CD4-positive, alpha-beta T cell (primary cell): ENCODE measurements at regions not wholly inside any gene's neighbourhood (a gene's known extent, or its start where the extent isn't known, plus 50 kb on each side); places are given as distances from the start of the nearest gene placed in this dataset.

Source experiments
- ATAC-seq: fragments of 200-7000 bp; cut with Tn5 transposase; one replicate; pipeline ENCODE4 v1.10.0; 2022; ENCODE audit warnings: mild to moderate bottlenecking; ENCODE audit not compliant: poor library complexity
- CTCF ChIA-PET: fragments of 350-600 bp; sonication (Branson Sonifier 250); formaldehyde crosslinking; loops from one replicate; lab custom pipeline; 2021; ENCODE audit warnings: antibody characterized with exemption, inconsistent platforms; lab: Charles Lee
- POLR2A ChIA-PET: fragments of 350-600 bp; sonication (Branson Sonifier 250); formaldehyde crosslinking; loops from one replicate; lab custom pipeline; 2021; ENCODE audit warnings: antibody characterized with exemption, inconsistent platforms; lab: Charles Lee
- DNase-seq, 14 experiments: peaks; one replicate each; pipeline ENCODE4 v3.0.0-alpha.2; 2013 to 2020; ENCODE audit warnings: mixed read lengths in 2 of 14
- H3K27ac ChIP-seq, 2 donors: one replicate each; pipeline versions ENCODE4 v1.5.1 to v1.7.0; 2013; ENCODE audit warnings: low read length in 2 of 2, low read depth in 1 of 2, mild to moderate bottlenecking in 1 of 2
- H3K27me3 ChIP-seq, 2 experiments: 1 replicate in 1 of 2; 2 replicates in 1 of 2; pipeline versions ENCODE4 v1.6.1 to v1.7.0; 2013; ENCODE audit warnings: low read length in 2 of 2, control low read depth in 1 of 2, mild to moderate bottlenecking in 1 of 2, moderate library complexity in 1 of 2; ENCODE audit not compliant: insufficient read depth in 2 of 2, control insufficient read depth in 1 of 2
- H3K36me3 ChIP-seq: one replicate; pipeline ENCODE4 v1.6.1; 2013; ENCODE audit warnings: low read length, control low read depth; ENCODE audit not compliant: insufficient read depth
- H3K4me1 ChIP-seq: one replicate; pipeline ENCODE4 v1.6.1; 2013; ENCODE audit warnings: low read length, control low read depth; ENCODE audit not compliant: insufficient read depth
- H3K4me3 ChIP-seq: one replicate; pipeline ENCODE4 v1.5.1; 2013; ENCODE audit warnings: mild to moderate bottlenecking, low read length, moderate library complexity
- H3K9me3 ChIP-seq, 2 experiments: 1 replicate in 1 of 2; 2 replicates in 1 of 2; pipeline versions ENCODE4 v1.6.1 to v1.7.0; 2013; ENCODE audit warnings: low read length in 2 of 2, mild to moderate bottlenecking in 2 of 2, control low read depth in 1 of 2, moderate library complexity in 1 of 2; ENCODE audit not compliant: control insufficient read depth in 1 of 2, insufficient read depth in 1 of 2
- H3K27ac Mint-ChIP-seq: one replicate; pipeline ENCODE4 v1.8.0; 2020; ENCODE audit warnings: mixed read lengths
- H3K27me3 Mint-ChIP-seq: one replicate; pipeline ENCODE4 v1.8.0; 2021; ENCODE audit warnings: mixed read lengths
- H3K36me3 Mint-ChIP-seq: one replicate; pipeline ENCODE4 v1.8.0; 2021; ENCODE audit warnings: low read depth, mixed read lengths
- H3K4me1 Mint-ChIP-seq: one replicate; pipeline ENCODE4 v1.8.0; 2021; ENCODE audit warnings: low read depth, mixed read lengths
- H3K4me3 Mint-ChIP-seq: one replicate; pipeline ENCODE4 v1.8.0; 2020; ENCODE audit warnings: mild to moderate bottlenecking, mixed read lengths
- H3K9me3 Mint-ChIP-seq: one replicate; pipeline ENCODE4 v1.8.0; 2020; ENCODE audit warnings: mixed read lengths
- CTCF ChIP-seq: fragments of 200-600 bp; IDR thresholded peaks from one replicate; pipeline ENCODE4 v1.8.0; 2022; ENCODE audit warnings: antibody characterized with exemption, mild to moderate bottlenecking
- intact Hi-C, 2 experiments: fragments of 100-400 bp; cut with DNase I in 1 of 2; cut with micrococcal nuclease in 1 of 2; formaldehyde crosslinking; loops; one replicate each; pipeline versions ENCODE4 v1.15.1 to v1.9.0; 2023 to 2025; cut with DNase I, micrococcal nuclease

- Histone ChIP-seq H3K4me3 (no peak overlapping the region), H3K36me3 (no peaks in the 10 kb centered on the region), H3K9me3 (no peaks in the 10 kb centered on the region), H3K27me3 (peaks cover 0 to 19% of the 10 kb centered on the region in 2 experiments), H3K4me1 (peaks cover 3% of the 10 kb centered on the region), H3K27ac (no peak overlapping the region)
- ChIA-PET CTCF (no interaction called here), POLR2A (no interaction called here)
- H3K36me3 Mint-ChIP-seq = no peaks in the 10 kb centered on the region
- H3K4me1 Mint-ChIP-seq = peaks cover 5% of the 10 kb centered on the region
- no peaks in the 10 kb centered on the region for H3K9me3 Mint-ChIP-seq
- ATAC-seq (no peak), DNase-seq (no peak)
- no peak overlapping the region for H3K27ac Mint-ChIP-seq
- no peak overlapping the region for H3K4me3 Mint-ChIP-seq
- H3K27me3 Mint-ChIP-seq = peaks cover 46% of the 10 kb centered on the region
- TF ChIP-seq CTCF = no peak
- intact Hi-C loops = no loop called here
These were observed 1034.4 kb upstream of the NR2F2 start for GRCh38 chr15:95295896-95296625.

- H3K36me3 ChIP-seq = no peaks in the 10 kb centered on the region
- peaks cover 0 to 19% of the 10 kb centered on the region in 2 experiments for H3K27me3 ChIP-seq
- Mint-ChIP-seq H3K4me1 (peaks cover 5% of the 10 kb centered on the region), H3K9me3 (no peaks in the 10 kb centered on the region), H3K27ac (no peak overlapping the region), H3K36me3 (no peaks in the 10 kb centered on the region), H3K27me3 (peaks cover 49% of the 10 kb centered on the region), H3K4me3 (no peak overlapping the region)
- no peak for TF ChIP-seq CTCF
- no peak for ATAC-seq
- ChIA-PET POLR2A (no interaction called here), CTCF (no interaction called here)
- DNase-seq = no peak
- intact Hi-C loops = no loop called here
- peaks cover 3% of the 10 kb centered on the region for H3K4me1 ChIP-seq
- no peak overlapping the region for H3K4me3 ChIP-seq
- H3K9me3 ChIP-seq = no peaks in the 10 kb centered on the region
- H3K27ac ChIP-seq = no peak overlapping the region
These were observed 1033.9 kb upstream of the NR2F2 start for GRCh38 chr15:95296643-95297042.

- no peaks in the 10 kb centered on the region for H3K36me3 ChIP-seq
- ATAC-seq (no peak), DNase-seq (peak in 1 of 14 experiments; percentile 16)
- H3K4me1 ChIP-seq = peaks cover 3% of the 10 kb centered on the region
- Mint-ChIP-seq H3K36me3 (no peaks in the 10 kb centered on the region), H3K27ac (no peak overlapping the region), H3K9me3 (no peaks in the 10 kb centered on the region), H3K4me1 (peaks cover 5% of the 10 kb centered on the region), H3K4me3 (no peak overlapping the region), H3K27me3 (peaks cover 33% of the 10 kb centered on the region)
- no peaks in the 10 kb centered on the region for H3K9me3 ChIP-seq
- ChIA-PET CTCF (no interaction called here), POLR2A (no interaction called here)
- no peak overlapping the region for H3K4me3 ChIP-seq
- peaks cover 0 to 19% of the 10 kb centered on the region in 2 experiments for H3K27me3 ChIP-seq
- intact Hi-C loops = no loop called here
- TF ChIP-seq CTCF = no peak
- no peak overlapping the region for H3K27ac ChIP-seq
These were observed 1031.8 kb upstream of the NR2F2 start for GRCh38 chr15:95298729-95299128.
